ENCODE measurements at regions not wholly inside any gene's neighbourhood (a gene's known extent, or its start where the extent isn't known, plus 50 kb on each side); places are given as distances from the start of the nearest gene placed in this dataset.

- Histone ChIP-seq H3K4me3 (no peak overlapping the region), H3K9me3 (peaks cover 0 to 3% (median 0%) of the 10 kb centered on the region in 4 donors), H3K27me3 (no peaks in the 10 kb centered on the region), H3K36me3 (no peaks in the 10 kb centered on the region), H3K27ac (no peak overlapping the region), H3K4me1 (no peaks in the 10 kb centered on the region)
- intact Hi-C loops (cut with DNase I), result no loop called here
- no peak for TF ChIP-seq POLR2A (IDR thresholded peaks at IDR 0.05)
- no peak for TF ChIP-seq EP300 (IDR thresholded peaks at IDR 0.05)
- no peak for TF ChIP-seq CTCF (IDR thresholded peaks at IDR 0.05)
- no peak for DNase-seq
Measured at GRCh38 chr19:27905074-27905473, 1307.9 kb downstream of the UQCRFS1 start.

- Histone ChIP-seq H3K36me3 (no peaks in the 10 kb centered on the region), H3K4me1 (no peaks in the 10 kb centered on the region), H3K9me3 (no peaks in the 10 kb centered on the region), H3K4me3 (no peak overlapping the region), H3K27me3 (no peaks in the 10 kb centered on the region), H3K27ac (no peak overlapping the region)
- intact Hi-C loops (cut with DNase I), result no loop called here
- DNase-seq, result no peak
- 85 to 88% methylated on average over 3 of the region's 3 CpGs for WGBS, 2 donors
- TF ChIP-seq POLR2AphosphoS5 (IDR thresholded peaks at IDR 0.05) (no peak), CTCF (IDR thresholded peaks at IDR 0.05) (no peak), POLR2A (IDR thresholded peaks at IDR 0.05) (no peak), EP300 (IDR thresholded peaks at IDR 0.05) (no peak)
Measured at GRCh38 chr19:27901078-27901477, 1311.9 kb downstream of the UQCRFS1 start.

- Histone ChIP-seq H3K4me3 (no peak overlapping the region), H3K36me3 (no peaks in the 10 kb centered on the region), H3K27me3 (no peaks in the 10 kb centered on the region), H3K27ac (no peak overlapping the region), H3K4me1 (no peaks in the 10 kb centered on the region), H3K9me3 (no peaks in the 10 kb centered on the region)
- WGBS, 2 donors, result 86 to 90% methylated on average over 1 of the region's 1 CpG
- TF ChIP-seq POLR2AphosphoS5 (IDR thresholded peaks at IDR 0.05), result no peak
- no peak for TF ChIP-seq POLR2A (IDR thresholded peaks at IDR 0.05)
- TF ChIP-seq EP300 (IDR thresholded peaks at IDR 0.05), result no peak
- no peak for TF ChIP-seq CTCF (IDR thresholded peaks at IDR 0.05)
- no peak for DNase-seq
- intact Hi-C loops (cut with DNase I), result no loop called here
Measured at GRCh38 chr19:27896091-27896490, 1316.9 kb downstream of the UQCRFS1 start.

GRCh38 chr19:27894906-27895754 lies 1317.8 kb downstream of the UQCRFS1 start:
- Histone ChIP-seq H3K27ac (no peak overlapping the region), H3K36me3 (no peaks in the 10 kb centered on the region), H3K4me3 (no peak overlapping the region), H3K27me3 (no peaks in the 10 kb centered on the region), H3K4me1 (no peaks in the 10 kb centered on the region), H3K9me3 (peaks cover 0 to under 1% (median 0%) of the 10 kb centered on the region in 4 donors)
- DNase-seq, result no peak
- WGBS, 2 donors, result 75% methylated on average over 12 of the region's 12 CpGs
- TF ChIP-seq POLR2A (IDR thresholded peaks at IDR 0.05), result no peak
- no peak for TF ChIP-seq EP300 (IDR thresholded peaks at IDR 0.05)
- no peak for TF ChIP-seq CTCF (IDR thresholded peaks at IDR 0.05)
- TF ChIP-seq POLR2AphosphoS5 (IDR thresholded peaks at IDR 0.05), result no peak
- intact Hi-C loops (cut with DNase I), result no loop called here

- 79 to 84% methylated on average over 2 of the region's 2 CpGs for WGBS, 2 donors
Measured at GRCh38 chr19:27892500-27892899, 1320.5 kb downstream of the UQCRFS1 start.

More at GRCh38 chr19:27892500-27892899, 1320.5 kb downstream of the UQCRFS1 start:
- DNase-seq, result no peak
- Histone ChIP-seq H3K9me3 (peaks cover 0 to 3% (median 0%) of the 10 kb centered on the region in 4 donors), H3K4me1 (no peaks in the 10 kb centered on the region), H3K27ac (no peak overlapping the region), H3K4me3 (no peak overlapping the region), H3K27me3 (no peaks in the 10 kb centered on the region), H3K36me3 (no peaks in the 10 kb centered on the region)
- intact Hi-C loops (cut with DNase I), result no loop called here
- TF ChIP-seq POLR2A (IDR thresholded peaks at IDR 0.05) (no peak), POLR2AphosphoS5 (IDR thresholded peaks at IDR 0.05) (no peak), CTCF (IDR thresholded peaks at IDR 0.05) (no peak), EP300 (IDR thresholded peaks at IDR 0.05) (no peak)

Measured in sigmoid colon (tissue), 6 donors.